HG03378 (cell line): ENCODE measurements at regions not wholly inside any gene's neighbourhood (a gene's known extent, or its start where the extent isn't known, plus 50 kb on each side); places are given as distances from the start of the nearest gene placed in this dataset.

ENCODE experiments used
- ATAC-seq: cut with Tn5 transposase; IDR thresholded peaks from one replicate; pipeline ENCODE4 v1.9.1; 2021; ENCODE audit warnings: mild to moderate bottlenecking, moderate library complexity; ENCODE audit not compliant: unreplicated experiment

DNA sequence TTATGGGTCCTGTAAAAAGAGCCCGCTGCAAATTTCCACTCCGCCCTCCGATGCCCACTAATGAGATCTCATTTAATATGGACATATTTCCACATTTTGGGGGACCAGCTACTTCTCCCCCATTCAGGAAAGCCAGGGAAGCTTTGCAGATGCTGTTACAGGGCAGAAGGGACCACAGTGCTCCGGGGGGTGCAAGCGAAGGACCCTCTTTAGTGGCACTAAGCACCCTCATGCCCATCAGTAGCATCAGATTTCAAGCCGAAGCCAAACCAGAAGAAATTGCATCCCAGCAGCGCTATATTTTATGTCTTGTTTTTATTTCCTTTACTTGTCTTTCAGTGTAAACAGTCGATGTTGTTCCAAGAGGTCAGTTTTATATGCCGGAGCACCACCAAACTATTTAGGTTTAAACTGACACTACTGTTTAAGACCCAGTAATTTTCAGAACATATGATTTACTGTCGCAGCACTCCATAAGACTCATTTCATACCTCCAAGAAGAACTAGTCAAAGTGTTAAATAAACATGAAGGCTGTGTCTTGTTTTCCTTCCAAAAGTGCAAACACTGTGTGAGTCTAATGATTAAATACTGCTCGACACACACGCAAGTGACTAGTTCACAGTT lies 122.2 kb upstream of the MGMT start:
- no peak for ATAC-seq

DNA sequence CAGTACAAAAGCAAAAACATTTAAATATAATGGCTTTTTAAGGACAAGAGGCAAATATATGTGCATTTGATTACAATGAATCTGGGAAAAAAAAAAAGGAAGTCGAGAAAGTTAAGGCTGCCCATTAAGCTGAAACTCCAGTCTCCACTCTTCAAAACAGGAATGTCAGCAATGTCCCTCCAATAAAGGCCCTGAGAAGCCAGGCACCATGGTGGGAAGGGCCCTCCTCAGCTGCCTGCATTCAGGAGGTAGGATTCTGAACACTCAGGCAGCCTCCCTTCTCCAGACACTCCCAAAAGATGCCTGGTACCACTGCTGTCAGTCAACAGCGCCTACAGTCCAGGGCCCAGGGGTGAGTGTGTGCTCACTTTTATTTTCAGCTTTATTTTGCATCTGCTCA lies 121.3 kb upstream of the MGMT start:
- ATAC-seq = no peak

DNA sequence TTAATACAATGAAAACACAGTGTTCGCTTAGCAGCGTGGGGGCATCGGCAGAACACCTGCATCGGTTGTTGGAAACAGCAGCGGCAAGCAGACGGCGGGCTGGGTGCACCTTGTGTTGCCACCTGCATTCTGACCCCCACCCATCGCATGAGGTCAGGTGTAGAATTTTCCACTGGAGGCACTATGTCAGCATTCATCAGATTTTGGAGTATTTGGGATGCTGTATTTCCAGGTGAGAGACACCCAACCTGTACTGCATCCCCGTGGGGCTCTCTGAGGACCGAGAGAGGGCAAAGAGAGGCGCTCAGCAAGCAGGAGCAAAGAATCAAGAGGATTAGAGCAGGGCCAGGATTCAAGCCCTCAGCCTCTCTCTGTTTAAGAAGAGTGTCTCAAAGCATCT lies 116.4 kb upstream of the MGMT start:
- no peak for ATAC-seq

DNA sequence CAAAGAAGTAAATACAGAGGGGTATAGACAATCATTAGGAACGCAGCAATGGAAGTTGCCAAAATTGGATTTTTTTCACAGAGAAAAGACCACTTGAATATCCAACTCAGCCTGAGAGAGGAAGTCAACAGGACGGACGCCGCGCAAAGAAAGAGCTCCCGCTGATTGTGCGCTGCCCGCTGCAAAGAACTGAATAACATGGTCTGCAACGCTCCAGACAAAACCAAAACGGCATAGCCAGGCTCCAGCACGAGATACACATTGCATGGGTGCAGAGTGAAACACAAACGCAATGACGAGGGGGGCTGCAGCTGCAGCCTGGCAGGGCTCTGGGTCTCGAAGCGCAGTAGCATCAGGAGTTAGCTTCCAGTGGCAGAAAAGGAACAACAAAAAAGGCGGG lies 113.9 kb upstream of the MGMT start:
- ATAC-seq = no peak

DNA sequence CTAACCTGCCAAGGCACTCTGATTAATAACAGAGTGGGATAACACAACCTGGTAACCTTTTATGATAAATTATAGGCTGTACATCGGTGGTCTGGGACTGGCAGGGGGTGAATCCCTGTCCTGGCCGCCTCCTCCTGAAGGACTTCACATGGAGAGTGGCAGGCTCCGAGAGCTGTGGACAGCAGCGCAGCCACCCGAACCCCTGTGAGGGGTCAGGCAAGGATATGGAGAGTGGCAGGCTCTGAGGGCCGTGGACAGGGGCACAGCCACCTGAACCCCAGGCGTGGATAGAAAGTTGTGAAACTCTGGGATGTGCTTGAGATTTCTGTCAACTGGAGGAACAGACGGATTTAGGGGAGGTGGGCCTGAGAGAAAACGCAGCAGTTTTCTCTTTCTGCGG lies 107.0 kb upstream of the MGMT start:
- no peak for ATAC-seq

DNA sequence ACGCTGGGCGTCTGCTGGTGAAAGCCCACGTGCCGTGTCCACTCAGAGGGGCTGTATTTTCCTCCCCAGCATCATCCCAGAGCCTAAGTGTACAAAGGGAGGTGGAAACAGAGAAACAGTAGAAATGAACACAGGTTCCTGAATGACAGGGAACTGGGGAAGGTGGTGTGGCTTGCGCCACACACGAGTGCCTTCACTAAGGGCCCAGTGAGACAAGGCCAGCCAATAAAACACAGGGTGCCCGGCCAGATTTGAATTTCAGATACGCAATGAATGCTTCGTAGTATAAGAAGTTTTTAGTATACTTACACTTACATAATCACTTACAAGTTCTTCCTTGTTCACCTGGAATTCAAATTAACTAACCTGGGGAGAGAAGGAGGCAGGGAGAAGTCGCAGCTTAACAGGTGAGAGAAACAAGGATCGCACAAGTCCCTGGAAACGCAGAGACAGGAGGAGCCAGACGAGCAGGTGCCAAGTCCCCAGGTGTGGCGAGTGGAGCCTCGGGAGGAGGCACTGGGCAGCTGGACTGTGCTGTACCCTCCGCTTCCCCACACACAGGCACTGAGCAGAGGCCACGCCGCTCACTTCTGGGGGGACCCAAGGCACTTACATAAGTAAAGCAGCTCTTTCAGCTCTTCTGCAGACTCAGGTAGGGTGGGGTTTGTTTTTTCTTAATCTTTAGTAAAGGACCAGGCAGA lies 105.2 kb upstream of the MGMT start:
- ATAC-seq = no peak

DNA sequence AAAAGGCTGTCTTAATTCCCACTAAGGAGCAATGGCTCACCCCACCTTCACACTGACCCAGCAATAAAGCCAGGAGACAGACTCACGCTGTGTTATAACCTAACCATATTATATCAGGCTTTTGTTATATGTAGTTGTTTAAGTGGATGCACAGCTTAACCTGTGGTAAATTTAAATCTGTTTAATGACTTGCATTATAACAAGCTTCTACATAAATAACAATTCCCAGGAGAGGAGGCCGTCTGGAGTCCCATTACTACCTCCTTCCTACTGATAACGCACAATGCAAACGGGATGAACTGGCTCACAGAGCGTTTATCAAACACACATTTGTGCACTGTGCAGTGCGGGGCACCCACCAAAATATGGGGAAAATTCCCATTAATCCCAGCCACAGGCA lies 102.1 kb upstream of the MGMT start:
- ATAC-seq = no peak

DNA sequence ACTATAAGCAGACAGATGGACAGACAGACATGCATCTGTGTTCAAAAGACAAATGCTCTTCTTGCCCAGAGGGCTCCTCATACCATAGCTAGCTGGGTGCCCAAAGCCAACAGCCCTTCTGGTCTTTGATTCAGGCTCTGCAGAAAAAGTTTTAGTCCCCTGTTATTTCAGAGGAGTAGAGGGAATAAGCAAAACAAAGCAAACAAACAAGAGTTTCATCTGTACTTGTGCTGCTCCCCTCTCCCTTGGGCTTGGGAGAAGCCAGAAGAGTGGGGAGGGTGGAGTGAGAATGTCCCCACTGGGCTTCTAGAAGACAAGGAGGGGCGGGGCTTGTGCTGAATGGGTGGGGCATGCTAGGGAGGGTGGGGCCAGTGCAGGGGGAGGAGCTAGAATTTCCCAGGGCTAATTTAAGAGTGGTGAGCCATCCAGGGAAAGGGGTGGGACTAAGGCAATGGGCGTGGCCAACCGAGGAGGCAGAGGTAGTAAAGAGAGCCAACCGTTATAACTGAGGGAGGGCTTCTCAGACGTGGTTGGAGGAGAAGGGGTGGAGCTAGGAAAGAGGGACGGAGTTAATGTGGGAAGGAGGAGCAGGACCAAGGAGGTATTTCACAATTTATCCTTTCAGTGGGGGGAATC lies 101.2 kb upstream of the MGMT start:
- no peak for ATAC-seq

DNA sequence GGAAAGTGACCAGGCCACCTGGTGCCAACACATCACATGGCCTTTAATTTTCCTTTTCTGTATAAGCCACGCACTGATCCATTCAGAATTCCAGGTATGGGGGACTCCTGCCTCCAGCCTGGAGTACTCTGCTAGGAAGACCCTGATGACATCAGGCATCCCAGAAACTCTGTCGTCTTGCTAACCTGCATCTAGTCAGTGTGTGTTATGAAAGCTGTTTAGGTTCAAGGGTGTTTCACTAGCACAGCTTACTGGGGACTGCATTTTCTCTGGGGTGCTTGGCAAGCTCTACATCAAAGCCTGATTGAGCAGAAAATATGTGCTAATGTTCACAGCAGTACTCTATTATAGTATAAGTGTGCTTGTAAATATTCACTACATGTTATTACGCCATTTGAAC lies 100.6 kb upstream of the MGMT start:
- ATAC-seq = no peak

DNA sequence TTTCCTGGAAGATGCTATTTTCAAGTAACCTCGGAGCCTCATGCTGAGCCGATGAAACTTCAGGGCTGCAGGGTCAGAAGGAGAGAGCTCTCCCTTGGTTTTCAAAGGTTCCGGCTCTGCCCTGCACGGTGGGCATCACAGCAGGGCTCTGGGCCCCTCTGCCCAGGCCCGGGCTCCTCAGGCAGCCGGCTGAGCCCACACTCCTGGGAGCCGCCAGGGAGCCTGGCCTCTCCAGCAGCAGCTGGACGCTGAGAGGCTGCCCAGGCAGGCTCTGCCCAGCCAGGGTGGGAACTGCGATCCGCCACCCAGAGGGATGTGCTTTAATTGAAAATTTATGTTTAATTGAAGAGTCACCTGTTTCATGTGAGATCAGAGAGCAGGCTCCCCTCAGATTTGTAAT lies 97.5 kb upstream of the MGMT start:
- ATAC-seq = no peak

DNA sequence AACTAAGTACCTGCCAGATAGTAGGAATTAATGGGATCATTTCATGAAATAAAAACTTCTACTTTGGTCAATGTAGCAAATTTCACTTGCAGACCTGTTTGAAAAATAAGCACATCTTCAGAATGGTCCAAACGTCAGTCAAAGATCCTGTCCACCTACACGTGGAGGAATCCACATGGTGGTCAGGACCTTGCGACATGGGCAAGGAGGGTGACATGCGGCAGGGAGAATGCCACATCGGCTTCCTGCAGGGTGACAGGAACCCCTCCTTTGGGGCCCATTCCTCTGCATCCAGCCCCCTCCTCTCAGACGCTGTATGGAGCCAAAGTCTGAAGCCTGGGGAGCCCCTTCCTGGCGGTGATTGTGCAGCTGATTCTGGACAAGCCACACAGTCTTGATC lies 95.5 kb upstream of the MGMT start:
- ATAC-seq = no peak

DNA sequence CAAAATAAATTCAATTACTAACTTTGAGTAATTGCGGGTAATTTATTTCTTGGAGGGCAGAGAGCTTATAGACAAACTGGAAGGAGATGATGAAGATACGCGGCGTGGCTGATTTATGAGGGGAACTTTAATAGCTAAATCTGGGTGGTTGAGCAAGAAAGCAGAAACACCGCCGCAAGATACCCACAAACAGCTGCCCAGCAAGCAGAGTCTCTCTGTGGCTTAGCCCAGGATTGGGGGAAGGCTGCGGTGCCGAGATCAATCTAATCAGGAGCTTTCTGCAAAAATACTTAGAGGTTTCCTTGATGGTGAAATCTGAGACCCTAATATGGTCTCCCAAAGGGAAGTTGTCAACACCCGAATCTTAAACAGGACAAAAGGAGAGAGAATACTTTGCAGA lies 94.9 kb upstream of the MGMT start:
- ATAC-seq = no peak

DNA sequence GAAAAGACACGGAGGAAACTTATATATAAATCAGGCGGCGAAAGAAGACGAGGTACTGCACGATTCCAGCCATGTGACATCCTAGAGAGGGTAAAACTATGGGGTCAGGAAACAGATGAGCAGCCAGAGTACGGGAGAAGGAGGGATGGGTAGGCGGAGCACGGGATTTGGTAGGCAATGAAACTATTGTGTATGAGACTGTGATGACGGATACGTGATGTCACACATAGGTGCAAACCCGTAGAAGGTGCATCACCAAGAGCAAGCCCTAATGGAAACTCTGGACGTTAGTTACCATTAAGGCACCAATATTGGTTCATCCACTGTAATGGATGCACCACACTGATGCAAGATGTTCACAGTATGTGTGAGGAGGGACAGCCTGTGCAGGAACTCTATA lies 93.8 kb upstream of the MGMT start:
- no peak for ATAC-seq

DNA sequence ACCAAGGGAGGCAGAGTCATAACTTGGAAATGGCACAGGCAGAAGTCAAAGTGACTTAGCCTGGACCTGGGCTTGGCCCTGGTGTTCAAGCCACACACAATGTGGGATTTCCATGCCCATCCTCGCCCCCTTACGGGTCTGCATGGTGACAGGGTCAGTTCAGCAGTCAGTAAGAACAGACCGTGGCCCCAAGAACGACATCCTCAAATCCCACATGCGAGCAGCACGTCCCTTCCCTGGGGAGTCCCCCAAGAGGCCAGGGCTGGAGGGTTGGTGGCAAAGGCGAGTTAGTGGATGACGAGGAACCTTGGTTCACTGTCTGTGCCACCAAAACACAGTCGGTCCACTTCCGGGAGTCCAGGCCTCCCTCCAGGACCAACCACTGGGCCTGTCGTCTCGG lies 93.3 kb upstream of the MGMT start:
- ATAC-seq = no peak

DNA sequence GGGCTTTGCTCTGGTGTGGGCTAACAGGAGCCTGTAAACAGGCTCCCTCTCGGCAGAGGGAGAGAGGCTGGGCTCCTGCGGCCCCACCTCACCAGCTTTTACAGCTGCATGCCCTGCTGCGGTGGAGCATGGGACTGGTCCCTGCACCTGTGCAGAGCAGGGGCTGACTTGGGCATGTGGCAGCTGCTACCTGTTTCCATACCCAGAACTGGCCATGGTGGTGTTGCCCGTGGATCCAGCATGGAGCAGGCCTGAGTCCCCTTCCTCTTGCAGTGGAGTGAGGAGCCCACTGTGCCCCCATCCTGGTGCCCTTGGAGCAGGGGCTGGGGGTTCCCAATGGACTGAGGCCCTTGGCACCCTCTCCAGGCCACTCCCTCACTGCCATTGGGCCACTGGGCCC lies 91.9 kb upstream of the MGMT start:
- no peak for ATAC-seq

DNA sequence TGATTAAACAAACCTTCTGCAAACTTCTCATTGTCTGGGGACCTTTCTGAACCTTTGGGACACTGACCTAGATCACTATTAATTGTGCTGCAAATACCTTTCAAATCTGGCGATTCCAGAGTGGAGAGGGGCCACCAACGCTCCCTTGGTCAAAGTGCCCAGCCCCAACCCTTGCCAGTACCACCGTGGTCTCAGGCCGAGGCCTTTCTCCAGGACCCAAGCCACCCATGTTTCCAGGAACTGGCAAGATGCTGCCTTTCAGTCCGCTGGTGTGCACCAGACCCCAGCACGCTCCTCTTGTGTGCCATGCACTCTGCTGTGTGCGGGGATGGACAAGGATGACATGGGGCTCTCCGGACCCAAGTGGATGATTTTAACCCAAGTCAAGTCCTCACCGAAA lies 91.1 kb upstream of the MGMT start:
- no peak for ATAC-seq

DNA sequence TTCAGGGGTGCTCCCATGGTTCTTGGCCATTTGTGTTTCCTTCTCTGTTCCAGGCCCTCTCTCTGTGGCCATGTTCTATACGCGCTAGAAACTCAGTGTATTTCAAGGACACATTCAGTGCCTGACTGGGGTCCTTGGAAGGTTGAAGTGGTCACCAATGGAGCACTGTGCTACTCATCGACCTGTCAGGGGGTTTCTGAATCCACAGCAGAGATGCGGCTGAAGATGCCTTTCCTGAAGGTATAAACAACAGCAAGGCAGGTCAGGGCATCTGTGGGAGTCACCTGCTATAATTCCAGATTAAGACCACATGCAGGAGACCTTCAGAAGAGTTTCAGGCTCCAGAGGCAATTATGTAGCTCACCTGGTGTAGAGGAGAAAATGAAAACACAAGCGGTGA lies 86.8 kb upstream of the MGMT start:
- ATAC-seq = no peak

DNA sequence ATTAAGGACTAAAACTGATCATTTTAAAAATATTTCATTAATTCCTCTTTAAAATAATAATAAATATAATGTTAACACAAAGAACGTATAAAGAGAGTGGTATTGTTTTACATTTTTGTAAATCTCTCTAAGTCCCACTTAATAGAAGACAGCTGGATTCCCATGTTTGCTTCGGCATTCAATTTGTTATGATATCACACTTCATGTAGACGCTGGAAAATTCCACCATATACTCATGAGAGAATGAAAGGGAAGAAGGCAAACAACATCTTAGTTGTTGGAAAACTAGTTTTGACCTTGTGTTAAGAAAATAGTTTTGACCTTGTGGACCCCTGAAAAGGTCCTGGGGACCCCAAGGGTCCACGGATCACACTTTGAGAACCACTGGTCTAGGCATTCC lies 85.3 kb upstream of the MGMT start:
- no peak for ATAC-seq

DNA sequence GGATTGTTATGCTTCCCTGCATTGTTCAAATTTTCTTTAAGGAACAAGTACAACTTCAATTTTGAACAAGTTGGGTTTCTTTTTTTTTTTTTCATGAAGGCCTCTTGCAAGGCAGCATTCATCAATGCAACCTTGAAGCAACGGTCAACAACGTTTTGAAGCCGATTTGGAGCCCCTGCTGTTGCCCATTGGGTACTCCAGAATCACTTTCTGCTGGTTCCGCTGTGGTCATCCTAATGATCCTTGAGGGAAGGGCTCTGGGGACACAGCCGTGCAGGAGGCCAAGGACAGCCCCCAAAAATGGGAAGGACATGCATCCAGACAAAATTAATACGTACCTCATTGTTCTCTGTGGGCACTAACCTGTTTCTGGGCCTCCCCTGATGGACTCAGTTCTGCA lies 84.6 kb upstream of the MGMT start:
- ATAC-seq = no peak

DNA sequence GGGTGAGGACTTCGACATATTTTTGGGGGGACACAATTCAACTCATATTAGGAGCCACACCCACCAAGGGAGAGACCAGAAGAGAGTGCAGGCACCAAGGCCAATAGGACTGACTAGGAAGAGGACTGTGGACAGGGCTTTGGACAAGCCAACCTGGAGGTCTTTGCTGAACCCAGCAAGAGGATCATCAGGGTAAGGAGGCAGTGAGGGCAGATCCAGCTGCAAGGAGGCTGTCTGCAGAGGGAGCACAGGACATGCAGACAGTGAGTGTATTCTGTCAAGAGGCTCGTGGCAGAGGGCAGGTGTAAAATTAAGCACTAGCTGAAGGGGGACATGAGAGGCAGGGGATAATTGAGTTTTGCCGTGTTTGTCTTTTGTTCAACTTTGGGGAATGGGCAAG lies 83.4 kb upstream of the MGMT start:
- ATAC-seq = no peak

DNA sequence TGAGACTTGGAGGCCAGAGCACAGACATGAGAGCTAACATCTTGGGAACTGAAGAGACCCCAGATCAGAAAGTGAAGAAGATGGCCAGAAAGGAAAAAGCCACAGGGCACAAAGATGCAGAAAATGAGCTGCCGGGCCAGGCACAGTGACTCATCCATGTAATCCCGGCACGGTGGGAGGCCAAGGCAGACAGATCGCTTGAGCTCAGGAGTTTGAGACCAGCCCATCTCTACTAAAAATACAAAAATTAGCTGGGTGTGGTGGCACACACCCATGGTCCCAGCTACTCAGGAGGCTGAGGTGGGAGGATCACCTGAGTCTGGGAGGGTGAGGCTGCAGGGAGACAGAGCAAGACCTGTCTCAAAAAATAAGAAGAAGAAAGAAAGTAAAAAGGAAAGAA lies 81.4 kb upstream of the MGMT start:
- no peak for ATAC-seq

DNA sequence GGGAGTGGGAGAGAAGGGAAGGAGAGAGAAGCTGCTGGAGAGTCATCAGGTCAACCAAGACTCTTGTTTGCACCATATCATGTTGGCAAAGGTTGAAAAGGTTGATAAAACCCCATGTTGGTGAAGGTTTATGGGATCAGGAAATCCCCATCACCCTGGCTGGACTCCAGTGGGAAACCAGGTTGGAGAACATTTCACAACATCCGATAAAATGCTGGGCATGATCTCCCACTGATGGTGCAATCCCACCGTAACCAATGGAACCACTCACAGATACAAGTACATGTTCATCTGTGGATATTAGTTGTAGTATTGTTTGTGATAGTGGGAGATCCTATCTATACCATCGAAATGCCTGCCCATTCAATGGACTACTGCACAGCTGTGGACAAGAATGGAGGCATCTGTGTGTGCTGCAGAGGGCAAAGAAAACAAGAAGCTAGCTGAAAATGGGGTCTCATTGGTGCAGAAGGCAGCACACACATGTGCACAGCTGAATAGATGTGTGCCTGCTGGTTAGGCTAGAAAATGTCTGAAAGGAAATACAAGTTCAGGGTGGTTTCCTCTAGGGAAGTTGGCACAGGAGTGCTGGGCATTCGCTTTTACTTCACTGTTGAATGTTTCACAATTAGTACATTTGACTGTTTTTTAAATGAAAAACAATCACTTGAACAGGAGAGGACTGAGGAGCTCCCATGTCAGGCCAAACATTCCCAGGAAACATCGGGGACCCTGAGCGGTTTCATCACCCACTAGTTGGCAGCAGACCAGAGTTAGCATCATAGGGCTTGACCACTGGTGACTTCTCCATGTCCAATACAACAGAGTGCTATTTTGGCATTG lies 80.4 kb upstream of the MGMT start:
- ATAC-seq = no peak
